Fibroblast of the aortic adventitia (primary cell): ENCODE measurements at regions not wholly inside any gene's neighbourhood (a gene's known extent, or its start where the extent isn't known, plus 50 kb on each side); places are given as distances from the start of the nearest gene placed in this dataset.
"Not testable (repeated sequence)": the region's sequence is repeated elsewhere in the genome, so short reads cannot be mapped to it uniquely, and the experiment has no call there.

ENCODE experiments used
- DNase-seq: peaks from one replicate; pipeline ENCODE4 v3.0.0-alpha.2; 2010; ENCODE audit warnings: low read depth
- H3K4me3 ChIP-seq: 2 replicates; pipeline ENCODE4 v1.5.1; 2011; ENCODE audit warnings: low read depth, mild to moderate bottlenecking, control low read depth, low read length, moderate library complexity
- CTCF ChIP-seq: IDR thresholded peaks from 2 replicates; pipeline ENCODE4 v1.5.1; 2011; ENCODE audit warnings: mild to moderate bottlenecking, low read length, control low read depth, inconsistent platforms; ENCODE audit not compliant: insufficient read depth

DNA sequence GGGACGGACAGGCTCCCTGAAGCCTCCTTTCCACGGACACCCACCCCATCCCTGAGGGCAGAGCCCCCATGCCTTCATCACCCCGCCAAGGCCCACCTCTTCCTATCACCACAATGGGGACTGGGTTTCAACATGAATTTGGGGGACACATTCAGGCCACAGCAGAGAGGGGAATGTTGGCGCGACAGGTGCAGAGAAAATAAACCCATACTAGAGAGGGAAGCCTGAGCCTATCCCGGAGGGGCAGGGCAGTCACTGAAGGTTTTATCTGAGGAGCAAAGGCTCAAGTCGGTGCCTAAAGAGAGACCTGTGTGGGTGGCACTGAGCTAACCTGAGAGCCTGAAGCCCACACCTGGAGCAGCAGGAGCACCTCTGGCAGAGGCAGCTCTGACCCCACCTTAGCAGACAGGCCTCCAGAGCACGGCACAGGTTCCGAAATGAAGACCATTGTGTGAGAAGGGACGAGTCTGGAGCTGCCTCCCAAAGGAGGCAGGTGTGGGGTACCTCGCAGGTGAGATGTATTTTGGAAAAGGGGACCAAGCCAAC is 180.6 kb upstream of the PDE10A start:
- H3K4me3 ChIP-seq, result no peak overlapping the region
- no peak for TF ChIP-seq CTCF
- DNase-seq, result no peak

DNA sequence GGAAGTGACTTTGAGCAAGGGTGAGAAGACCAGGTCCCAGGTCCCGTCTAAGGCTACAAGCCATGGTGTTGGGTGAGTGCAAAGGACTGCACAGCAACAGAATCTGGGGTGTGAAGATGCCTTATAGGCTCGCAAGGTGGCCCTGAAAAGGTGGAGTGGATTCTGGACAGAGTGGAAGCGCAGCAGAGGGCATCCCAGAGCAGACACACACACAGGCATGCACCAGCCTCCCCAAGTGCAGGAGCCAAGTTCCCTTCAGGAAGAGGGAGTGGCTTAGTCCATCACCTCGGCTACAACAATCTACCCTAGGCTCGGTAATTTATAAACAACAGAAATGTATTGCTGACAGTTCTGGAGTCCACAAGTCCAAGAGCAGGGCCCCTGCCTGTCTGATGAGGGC is 180.1 kb upstream of the PDE10A start:
- no peak for DNase-seq
- H3K4me3 ChIP-seq, result no peak overlapping the region
- TF ChIP-seq CTCF, result no peak

DNA sequence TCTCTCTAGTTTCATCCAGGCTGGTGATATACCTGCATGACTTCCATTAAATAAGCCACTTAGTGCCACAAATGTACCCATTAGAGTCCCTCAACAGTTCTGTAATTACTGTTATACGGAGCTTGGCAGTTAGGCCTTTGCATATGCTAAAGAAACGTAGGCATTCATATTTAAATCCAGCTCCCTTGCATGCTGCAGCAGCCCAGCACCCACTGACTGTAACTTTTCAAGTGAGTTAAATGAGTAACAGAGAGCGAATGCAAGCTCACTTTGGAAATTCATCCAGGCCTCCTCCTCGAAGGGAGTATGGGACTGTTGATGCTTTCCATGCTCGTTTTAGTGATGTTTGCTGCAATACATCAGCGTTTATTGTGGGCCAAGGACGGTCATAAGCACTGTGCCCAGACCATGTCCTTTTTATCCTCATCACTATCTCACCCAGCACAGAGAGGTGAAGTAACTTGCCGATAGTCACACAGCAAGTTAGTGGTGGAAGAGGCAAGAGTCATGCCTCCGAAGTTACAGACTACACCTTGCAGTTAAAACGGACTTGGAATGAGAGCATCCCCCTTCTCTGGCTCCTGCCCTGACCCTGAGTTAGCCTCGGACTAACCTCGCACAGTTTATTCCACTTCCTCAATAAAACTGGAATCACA is 179.4 kb upstream of the PDE10A start:
- TF ChIP-seq CTCF, result no peak
- no peak overlapping the region for H3K4me3 ChIP-seq
- no peak for DNase-seq

DNA sequence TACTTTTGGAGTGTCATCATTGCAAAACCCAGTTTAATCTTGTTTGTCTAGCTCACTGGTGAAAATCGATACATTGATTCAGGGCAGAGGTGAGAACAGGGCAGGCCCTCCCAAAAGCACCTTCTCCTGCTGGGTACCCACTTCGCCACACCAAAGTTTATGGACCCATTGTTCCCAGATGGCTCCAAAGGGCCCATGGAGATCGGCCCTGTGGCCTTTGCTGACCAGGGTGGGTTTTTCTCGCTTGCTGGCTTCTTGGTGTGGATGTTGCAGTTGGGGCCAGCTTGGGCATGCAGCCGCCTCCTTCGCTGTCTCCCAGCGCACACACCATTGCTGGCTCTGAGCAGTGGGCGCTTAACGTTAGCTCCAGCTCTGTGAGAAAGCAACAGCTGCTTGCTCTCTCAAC is 178.1 kb upstream of the PDE10A start:
- no peak for DNase-seq
- no peak overlapping the region for H3K4me3 ChIP-seq
- TF ChIP-seq CTCF, result no peak

DNA sequence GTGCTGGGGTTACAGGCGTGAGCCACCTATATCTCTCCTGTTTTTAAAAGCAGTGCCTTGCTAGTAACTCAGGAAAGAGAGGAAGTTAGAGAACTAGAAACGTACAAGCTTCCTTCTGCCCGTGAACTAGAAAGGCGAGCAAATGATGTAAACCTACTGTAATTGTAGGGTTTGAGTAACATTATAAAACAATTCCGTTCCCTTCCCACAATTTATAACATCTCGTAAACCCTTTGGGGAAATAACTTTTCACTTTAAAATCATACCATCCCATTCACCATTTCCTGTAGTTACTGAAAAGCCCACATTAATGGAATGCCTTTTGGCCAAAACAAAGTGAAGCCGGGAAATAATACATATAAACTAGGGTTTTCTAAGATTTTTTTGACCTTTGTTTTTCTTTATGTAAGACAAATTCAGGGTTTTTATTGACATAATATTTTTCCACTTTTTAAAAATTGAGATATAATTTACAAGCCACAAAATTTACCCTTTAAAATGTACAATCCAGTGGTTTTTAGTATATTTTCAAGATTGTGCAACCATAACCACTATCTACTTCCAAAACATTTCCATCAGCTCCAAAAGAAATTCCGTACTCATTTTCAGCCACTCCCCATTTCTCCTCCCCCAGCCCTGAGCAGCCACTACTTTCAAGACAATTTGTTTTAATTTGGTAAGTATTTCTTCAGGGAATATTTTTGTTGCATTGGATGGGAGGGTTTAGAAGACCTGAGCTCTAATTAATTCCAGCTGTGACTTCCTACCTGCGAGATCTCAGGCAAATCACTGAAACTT is 175.1 kb upstream of the PDE10A start:
- no peak for TF ChIP-seq CTCF
- peak; percentile 19 for DNase-seq
- H3K4me3 ChIP-seq, result no peak overlapping the region

GRCh38 chr6:165836648-165837047 is 173.6 kb upstream of the PDE10A start:
- not testable (repeated sequence) for DNase-seq, H3K4me3 ChIP-seq

DNA sequence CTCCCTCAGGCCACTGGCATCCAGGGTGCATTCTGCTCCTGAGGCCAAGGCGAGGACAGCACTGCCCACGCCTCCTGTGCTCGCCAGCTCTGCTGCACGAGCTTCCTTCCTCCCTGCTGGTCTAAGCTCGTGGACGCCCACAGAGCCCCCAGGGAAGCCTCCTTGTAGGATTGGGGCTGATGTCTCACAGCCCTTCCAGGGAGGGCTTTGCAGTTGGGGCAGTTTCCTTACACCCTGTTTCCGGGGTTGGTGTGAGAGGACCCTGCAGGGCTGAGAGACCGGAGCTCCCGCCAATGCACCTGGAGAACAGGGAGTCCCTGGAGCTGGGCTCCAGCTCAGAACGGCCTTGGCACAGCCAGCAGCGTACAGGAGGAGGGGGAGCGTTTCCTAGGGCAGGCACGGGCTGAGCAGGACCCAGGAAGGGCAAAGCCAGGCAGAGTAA is 172.4 kb upstream of the PDE10A start:
- no peak for TF ChIP-seq CTCF
- no peak overlapping the region for H3K4me3 ChIP-seq
- no peak for DNase-seq
